GM12891 (cell line): ENCODE measurements at regions not wholly inside any gene's neighbourhood (a gene's known extent, or its start where the extent isn't known, plus 50 kb on each side); places are given as distances from the start of the nearest gene placed in this dataset.

ENCODE experiments used
- POLR2A ChIP-seq: IDR thresholded peaks from 2 replicates; pipeline ENCODE4 v1.6.1; 2011; ENCODE audit warnings: low read depth, low read length, control low read depth
- TAF1 ChIP-seq: IDR thresholded peaks from 2 replicates; pipeline ENCODE4 v1.6.1; 2011; ENCODE audit warnings: low read depth, low read length, control low read depth

GRCh38 chr1:222946436-222946835, 131.6 kb downstream of the DISP1 start:
- TF ChIP-seq TAF1 (no peak), POLR2A (no peak)
